ENCODE measurements at regions not wholly inside any gene's neighbourhood (a gene's known extent, or its start where the extent isn't known, plus 50 kb on each side); places are given as distances from the start of the nearest gene placed in this dataset.

DNA sequence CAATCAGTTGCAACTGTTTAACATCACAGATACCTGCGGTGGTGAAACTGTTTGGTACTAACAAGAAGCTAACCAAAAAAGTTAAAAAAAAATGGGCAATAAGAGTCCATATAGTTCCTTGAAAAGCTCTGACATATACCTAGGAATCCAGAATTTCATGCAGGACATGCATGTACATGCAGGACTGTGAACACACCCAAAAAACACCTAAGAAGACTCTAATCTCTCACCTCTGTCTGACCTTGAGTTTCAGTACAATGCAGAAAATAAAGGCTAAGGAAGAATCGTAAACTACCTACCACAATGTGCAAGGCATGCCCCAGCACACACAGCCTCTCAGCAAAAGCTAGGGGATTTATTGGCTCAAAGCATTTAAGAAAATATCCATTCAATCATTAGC is 110.7 kb upstream of the GOLGA8J start:
- no peak for DNase-seq
- no peak for ATAC-seq
- no peak overlapping the region for H3K27ac ChIP-seq
- no peaks in the 10 kb centered on the region for H3K36me3 ChIP-seq (replicated peaks in 1 of 2; ENCODE audit: insufficient read depth in 1 of 2, low read depth in 2 of 2)
- WGBS, 2 donors, result 91 to 100% methylated on average over 2 of the region's 2 CpGs
- no peak overlapping the region for H3K4me3 ChIP-seq
- peaks cover 0 to 3% of the 10 kb centered on the region in 2 donors for H3K27me3 ChIP-seq
- no peaks in the 10 kb centered on the region for H3K9me3 ChIP-seq
- H3K4me1 ChIP-seq, result no peaks in the 10 kb centered on the region
- TF ChIP-seq, protein P1, sequence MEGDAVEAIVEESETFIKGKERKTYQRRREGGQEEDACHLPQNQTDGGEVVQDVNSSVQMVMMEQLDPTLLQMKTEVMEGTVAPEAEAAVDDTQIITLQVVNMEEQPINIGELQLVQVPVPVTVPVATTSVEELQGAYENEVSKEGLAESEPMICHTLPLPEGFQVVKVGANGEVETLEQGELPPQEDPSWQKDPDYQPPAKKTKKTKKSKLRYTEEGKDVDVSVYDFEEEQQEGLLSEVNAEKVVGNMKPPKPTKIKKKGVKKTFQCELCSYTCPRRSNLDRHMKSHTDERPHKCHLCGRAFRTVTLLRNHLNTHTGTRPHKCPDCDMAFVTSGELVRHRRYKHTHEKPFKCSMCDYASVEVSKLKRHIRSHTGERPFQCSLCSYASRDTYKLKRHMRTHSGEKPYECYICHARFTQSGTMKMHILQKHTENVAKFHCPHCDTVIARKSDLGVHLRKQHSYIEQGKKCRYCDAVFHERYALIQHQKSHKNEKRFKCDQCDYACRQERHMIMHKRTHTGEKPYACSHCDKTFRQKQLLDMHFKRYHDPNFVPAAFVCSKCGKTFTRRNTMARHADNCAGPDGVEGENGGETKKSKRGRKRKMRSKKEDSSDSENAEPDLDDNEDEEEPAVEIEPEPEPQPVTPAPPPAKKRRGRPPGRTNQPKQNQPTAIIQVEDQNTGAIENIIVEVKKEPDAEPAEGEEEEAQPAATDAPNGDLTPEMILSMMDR (IDR thresholded peaks at IDR 0.05), result no peak
- TF ChIP-seq POLR2A (IDR thresholded peaks at IDR 0.05), result no peak
- intact Hi-C loops (cut with DNase I), result no loop called here

DNA sequence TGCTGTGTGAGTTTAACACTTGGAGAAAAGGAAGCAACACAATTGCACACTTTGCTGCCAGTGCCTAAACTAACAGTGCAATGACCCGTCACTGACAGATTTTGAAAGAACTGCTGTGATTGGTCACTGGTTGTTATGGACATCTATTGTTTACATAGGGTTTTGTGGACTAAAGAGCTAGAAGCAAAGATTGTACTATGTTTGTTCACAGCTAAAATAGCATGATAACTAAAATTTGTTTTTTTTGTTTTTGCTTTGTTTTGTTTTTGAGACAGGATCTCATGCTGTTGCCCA is 112.4 kb upstream of the GOLGA8J start:
- DNase-seq (no peak), ATAC-seq (no peak)
- Histone ChIP-seq H3K9me3 (no peaks in the 10 kb centered on the region), H3K4me3 (no peak overlapping the region), H3K27me3 (peaks cover 0 to 3% of the 10 kb centered on the region in 2 donors), H3K27ac (no peak overlapping the region), H3K36me3 (replicated peaks in 1 of 2; ENCODE audit: insufficient read depth in 1 of 2, low read depth in 2 of 2) (no peaks in the 10 kb centered on the region), H3K4me1 (no peaks in the 10 kb centered on the region)
- intact Hi-C loops (cut with DNase I), result no loop called here
- WGBS, 2 donors, result 22 to 31% methylated on average over 1 of the region's 1 CpG
- TF ChIP-seq POLR2A (IDR thresholded peaks at IDR 0.05), result no peak
- TF ChIP-seq, protein P1 (IDR thresholded peaks at IDR 0.05), result no peak

DNA sequence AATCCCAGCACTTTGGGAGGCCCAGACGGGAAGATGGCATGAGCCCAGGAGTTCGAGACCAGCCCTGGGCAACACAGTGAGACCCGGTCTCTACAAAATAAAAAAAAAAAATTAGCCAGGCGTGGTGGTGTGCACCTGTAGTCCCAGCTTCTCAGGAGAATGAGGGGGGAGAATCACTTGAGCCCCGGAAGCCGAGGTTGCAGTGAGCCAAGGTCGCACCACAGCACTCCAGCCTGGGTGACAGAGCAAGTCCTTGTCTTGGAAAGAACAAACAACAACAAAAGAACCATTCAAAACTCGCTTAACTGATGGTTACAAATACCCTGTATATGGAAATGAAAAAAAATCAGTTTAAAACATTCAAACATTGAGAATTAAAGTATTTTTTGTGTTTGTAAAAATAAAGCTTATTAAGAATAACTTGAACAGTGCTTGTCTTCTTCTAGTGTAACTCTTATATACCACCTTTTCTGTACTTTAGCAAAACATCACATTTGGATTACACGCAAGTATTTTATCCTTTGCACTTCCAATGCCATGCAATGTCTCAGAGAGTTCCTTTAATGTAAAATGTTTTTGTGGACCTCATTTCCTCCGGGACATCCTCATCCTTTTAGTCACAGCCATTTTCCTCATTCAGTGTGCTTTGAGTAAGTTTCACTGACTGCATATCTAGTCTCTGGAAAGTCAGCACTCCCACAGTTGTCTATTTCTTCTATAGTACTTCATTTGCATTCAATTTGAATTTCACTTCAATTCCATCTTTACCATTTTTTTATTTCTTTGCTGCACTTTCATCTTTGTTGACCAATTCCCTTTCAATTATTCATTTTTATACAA is 113.0 kb upstream of the GOLGA8J start:
- DNase-seq (no peak), ATAC-seq (no peak)
- intact Hi-C loops (cut with DNase I), result no loop called here
- Histone ChIP-seq H3K27ac (no peak overlapping the region), H3K9me3 (no peaks in the 10 kb centered on the region), H3K4me3 (no peak overlapping the region), H3K27me3 (peaks cover 0 to 3% of the 10 kb centered on the region in 2 donors), H3K36me3 (replicated peaks in 1 of 2; ENCODE audit: insufficient read depth in 1 of 2, low read depth in 2 of 2) (no peaks in the 10 kb centered on the region), H3K4me1 (no peaks in the 10 kb centered on the region)
- TF ChIP-seq, protein P1 (IDR thresholded peaks at IDR 0.05), result no peak
- TF ChIP-seq POLR2A (IDR thresholded peaks at IDR 0.05), result no peak
- 79 to 84% methylated on average over 10 of the region's 10 CpGs for WGBS, 2 donors

DNA sequence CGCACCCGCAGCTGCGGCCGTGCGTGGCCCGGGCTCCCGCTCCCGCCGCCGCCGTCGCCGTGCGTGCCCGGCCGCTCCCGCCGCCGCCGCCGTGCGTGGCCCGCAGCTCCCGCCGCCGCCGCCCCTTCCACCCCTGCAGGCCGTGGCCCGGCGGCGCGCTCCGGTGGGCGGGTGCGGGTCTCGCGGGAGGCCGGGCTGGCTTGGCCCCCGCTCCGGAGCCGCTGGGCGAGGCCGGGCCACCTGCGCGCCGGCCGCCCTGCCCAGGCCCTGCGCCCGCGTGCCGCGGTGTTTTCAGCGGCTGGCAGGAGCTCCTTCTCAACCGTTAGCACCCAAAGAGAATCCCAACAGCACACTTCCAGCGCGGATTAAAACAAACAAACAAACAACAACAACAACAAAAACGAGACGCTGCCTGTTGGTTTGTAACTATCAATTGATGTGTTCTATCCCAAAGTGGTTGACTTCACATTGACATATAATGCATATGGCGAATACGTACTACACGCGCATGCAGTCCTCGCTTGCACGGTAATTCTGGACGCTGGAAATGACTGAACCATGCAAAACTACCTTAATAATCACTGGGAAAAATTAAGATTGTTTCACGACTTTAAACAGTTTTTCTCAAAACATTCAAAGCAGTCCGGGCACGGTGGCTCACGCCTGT is 113.7 kb upstream of the GOLGA8J start:
- H3K4me3 ChIP-seq, result no peak overlapping the region
- no peak for TF ChIP-seq POLR2A (IDR thresholded peaks at IDR 0.05)
- TF ChIP-seq, protein P1 (IDR thresholded peaks at IDR 0.05), result no peak
- H3K36me3 ChIP-seq (replicated peaks in 1 of 2; ENCODE audit: insufficient read depth in 1 of 2, low read depth in 2 of 2), result no peaks in the 10 kb centered on the region
- intact Hi-C loops (cut with DNase I), result no loop called here
- WGBS, 2 donors, result 20 to 53% methylated on average over 22 to 57 of the region's 69 CpGs
- DNase-seq (peak in 1 of 4 donors; percentile 8), ATAC-seq (peak; percentile 58)
- peaks cover 0 to 3% of the 10 kb centered on the region in 2 donors for H3K27me3 ChIP-seq
- H3K27ac ChIP-seq, result no peak overlapping the region
- no peaks in the 10 kb centered on the region for H3K9me3 ChIP-seq
- no peaks in the 10 kb centered on the region for H3K4me1 ChIP-seq
